ENCODE measurements at regions not wholly inside any gene's neighbourhood (a gene's known extent, or its start where the extent isn't known, plus 50 kb on each side); places are given as distances from the start of the nearest gene placed in this dataset.

- TF ChIP-seq EZH2phosphoT487 (IDR thresholded peaks at IDR 0.05) (no peak), CTCF (IDR thresholded peaks at IDR 0.05) (no peak), EZH2 (IDR thresholded peaks at IDR 0.05) (no peak)
- H3K27ac Mint-ChIP-seq = no peak overlapping the region
- no peaks in the 10 kb centered on the region for H3F3A ChIP-seq (ENCODE audit: low read depth)
- H3K27ac ChIP-seq = no peak overlapping the region
- H3K4me3 ChIP-seq = no peak overlapping the region
- no peaks in the 10 kb centered on the region for H3K36me3 ChIP-seq
- H3K4me1 ChIP-seq = peaks cover 13% of the 10 kb centered on the region
- H3K79me2 ChIP-seq (ENCODE audit: low read depth) = no peaks in the 10 kb centered on the region
- no peak for DNase-seq (ENCODE audit: low spot score)
- peaks cover 6% of the 10 kb centered on the region for H3K4me1 Mint-ChIP-seq
- no peaks in the 10 kb centered on the region for H3K27me3 ChIP-seq
- no peaks in the 10 kb centered on the region for H4K20me1 ChIP-seq (ENCODE audit: low read depth)
- H3K4me3 Mint-ChIP-seq = no peak overlapping the region
- H3K36me3 Mint-ChIP-seq = no peaks in the 10 kb centered on the region
- no peaks in the 10 kb centered on the region for H3K27me3 Mint-ChIP-seq (ENCODE audit: insufficient read depth, low read depth)
- H3K9me3 Mint-ChIP-seq = no peaks in the 10 kb centered on the region
- no peak overlapping the region for H2AFZ ChIP-seq (replicated peaks)
- H3K9me3 ChIP-seq (ENCODE audit: low read depth) = no peaks in the 10 kb centered on the region
- no peak overlapping the region for H3K9ac ChIP-seq
- no peak overlapping the region for H3K4me2 ChIP-seq
These were observed 379.6 kb downstream of the NAF1 start for GRCh38 chr4:162787120-162787519.

GRCh38 chr4:162782778-162783525 lies 383.7 kb downstream of the NAF1 start:
- no peak for DNase-seq (ENCODE audit: low spot score)
- Histone ChIP-seq H3K27me3 (no peaks in the 10 kb centered on the region), H3K4me3 (no peak overlapping the region), H3K79me2 (ENCODE audit: low read depth) (no peaks in the 10 kb centered on the region), H3F3A (ENCODE audit: low read depth) (no peaks in the 10 kb centered on the region), H4K20me1 (ENCODE audit: low read depth) (no peaks in the 10 kb centered on the region), H3K36me3 (no peaks in the 10 kb centered on the region), H3K4me1 (peaks cover 6% of the 10 kb centered on the region), H3K27ac (no peak overlapping the region), H3K4me2 (no peak overlapping the region), H2AFZ (replicated peaks) (peak overlapping the region; percentile 99), H3K9ac (no peak overlapping the region), H3K9me3 (ENCODE audit: low read depth) (no peaks in the 10 kb centered on the region)
- no peak for TF ChIP-seq EZH2 (IDR thresholded peaks at IDR 0.05)
- no peak for TF ChIP-seq EZH2phosphoT487 (IDR thresholded peaks at IDR 0.05)
- TF ChIP-seq CTCF (IDR thresholded peaks at IDR 0.05) = no peak
- H3K4me1 Mint-ChIP-seq = no peaks in the 10 kb centered on the region
- no peak overlapping the region for H3K4me3 Mint-ChIP-seq
- H3K36me3 Mint-ChIP-seq = no peaks in the 10 kb centered on the region
- H3K27ac Mint-ChIP-seq = no peak overlapping the region
- H3K9me3 Mint-ChIP-seq = no peaks in the 10 kb centered on the region
- no peaks in the 10 kb centered on the region for H3K27me3 Mint-ChIP-seq (ENCODE audit: insufficient read depth, low read depth)

GRCh38 chr4:162782096-162782777 lies 384.5 kb downstream of the NAF1 start:
- Histone ChIP-seq H3K4me2 (no peak overlapping the region), H3K79me2 (ENCODE audit: low read depth) (no peaks in the 10 kb centered on the region), H4K20me1 (ENCODE audit: low read depth) (no peaks in the 10 kb centered on the region), H3F3A (ENCODE audit: low read depth) (no peaks in the 10 kb centered on the region), H3K9me3 (ENCODE audit: low read depth) (no peaks in the 10 kb centered on the region), H3K4me1 (peaks cover 6% of the 10 kb centered on the region), H3K4me3 (no peak overlapping the region), H3K36me3 (no peaks in the 10 kb centered on the region), H3K27ac (no peak overlapping the region), H2AFZ (replicated peaks) (peak overlapping the region; percentile 99), H3K9ac (no peak overlapping the region), H3K27me3 (no peaks in the 10 kb centered on the region)
- DNase-seq (ENCODE audit: low spot score) = no peak
- Mint-ChIP-seq H3K27ac (no peak overlapping the region), H3K4me1 (no peaks in the 10 kb centered on the region), H3K4me3 (no peak overlapping the region), H3K36me3 (no peaks in the 10 kb centered on the region), H3K9me3 (no peaks in the 10 kb centered on the region), H3K27me3 (ENCODE audit: insufficient read depth, low read depth) (no peaks in the 10 kb centered on the region)
- no peak for TF ChIP-seq EZH2phosphoT487 (IDR thresholded peaks at IDR 0.05)
- no peak for TF ChIP-seq CTCF (IDR thresholded peaks at IDR 0.05)
- TF ChIP-seq EZH2 (IDR thresholded peaks at IDR 0.05) = no peak
